DOHH2 (cell line): ENCODE measurements at regions not wholly inside any gene's neighbourhood (a gene's known extent, or its start where the extent isn't known, plus 50 kb on each side); places are given as distances from the start of the nearest gene placed in this dataset.

ENCODE experiments used
- H3F3A ChIP-seq: fragments of 200-600 bp; sonication (generic), shearing (Covaris generic); 2 replicates; pipeline ENCODE4 v1.6.0; 2016; ENCODE audit warnings: antibody characterized with exemption, mild to moderate bottlenecking; ENCODE audit not compliant: control insufficient read depth, insufficient read depth
- H3K27ac ChIP-seq: fragments of 200-600 bp; sonication (generic); 2 replicates; pipeline ENCODE4 v1.5.1; 2014; ENCODE audit warnings: low read depth, mild to moderate bottlenecking, low read length, moderate library complexity
- H3K27me3 ChIP-seq: fragments of 200-600 bp; sonication (generic); 2 replicates; pipeline ENCODE4 v1.6.1; 2014; ENCODE audit warnings: mild to moderate bottlenecking, low read length, mixed read lengths; ENCODE audit not compliant: control insufficient read depth
- H3K36me3 ChIP-seq: fragments of 200-600 bp; sonication (generic); 2 replicates; pipeline ENCODE4 v1.6.1; 2014; ENCODE audit warnings: mild to moderate bottlenecking, low read length, moderate library complexity, mixed read lengths; ENCODE audit not compliant: control insufficient read depth
- H3K4me1 ChIP-seq: fragments of 200-600 bp; sonication (generic); 2 replicates; pipeline ENCODE4 v1.6.1; 2014; ENCODE audit warnings: mild to moderate bottlenecking, low read length, mixed read lengths; ENCODE audit not compliant: control insufficient read depth
- H3K4me2 ChIP-seq: fragments of 200-600 bp; sonication (generic); 2 replicates; pipeline ENCODE4 v1.6.0; 2014; ENCODE audit warnings: mild to moderate bottlenecking, low read length, moderate library complexity
- H3K4me3 ChIP-seq: fragments of 200-600 bp; sonication (generic); 2 replicates; pipeline ENCODE4 v1.5.1; 2014; ENCODE audit warnings: mild to moderate bottlenecking, low read length, mixed read lengths
- H3K79me2 ChIP-seq: fragments of 200-600 bp; sonication (generic); 2 replicates; pipeline ENCODE4 v1.6.1; 2014; ENCODE audit warnings: mild to moderate bottlenecking, low read length, mixed read lengths; ENCODE audit not compliant: control insufficient read depth
- H3K9me2 ChIP-seq: fragments of 200-600 bp; sonication (generic); replicated peaks from 2 replicates; pipeline ENCODE4 v1.6.1; 2014; ENCODE audit warnings: mild to moderate bottlenecking, low read length, mixed read lengths; ENCODE audit not compliant: control insufficient read depth
- H3K9me3 ChIP-seq: fragments of 200-600 bp; sonication (generic); 2 replicates; pipeline ENCODE4 v1.6.1; 2014; ENCODE audit warnings: antibody characterized with exemption, low read length, mixed read lengths; ENCODE audit not compliant: control insufficient read depth, insufficient read depth
- H4K20me1 ChIP-seq: fragments of 200-600 bp; sonication (generic); 2 replicates; pipeline ENCODE4 v1.6.0; 2014; ENCODE audit warnings: low read depth, mild to moderate bottlenecking, antibody characterized with exemption, low read length, moderate library complexity; ENCODE audit not compliant: control insufficient read depth, insufficient read depth
- CTCF ChIP-seq: fragments of 200-600 bp; sonication (generic); IDR thresholded peaks from one replicate; pipeline ENCODE4 v1.5.1; 2014; ENCODE audit warnings: antibody characterized with exemption, mild to moderate bottlenecking, low read depth, low read length; ENCODE audit not compliant: poor library complexity, severe bottlenecking
- EZH2phosphoT487 ChIP-seq: fragments of 200-600 bp; sonication (generic); IDR thresholded peaks from 2 replicates; pipeline ENCODE4 v1.6.1; 2017; ENCODE audit warnings: borderline replicate concordance, mild to moderate bottlenecking, antibody characterized with exemption, low read length, moderate library complexity, mixed read lengths

- H3F3A ChIP-seq: no peaks in the 10 kb centered on the region
- no peak overlapping the region for H3K27ac ChIP-seq
- no peaks in the 10 kb centered on the region for H3K27me3 ChIP-seq
- H3K4me3 ChIP-seq: no peak overlapping the region
- H3K36me3 ChIP-seq: no peaks in the 10 kb centered on the region
- H3K4me1 ChIP-seq: no peaks in the 10 kb centered on the region
- no peak overlapping the region for H3K4me2 ChIP-seq
- no peak for TF ChIP-seq CTCF
- no peak for TF ChIP-seq EZH2phosphoT487
- H3K9me2 ChIP-seq: no peaks in the 10 kb centered on the region
- no peaks in the 10 kb centered on the region for H3K79me2 ChIP-seq
- no peaks in the 10 kb centered on the region for H3K9me3 ChIP-seq
- no peaks in the 10 kb centered on the region for H4K20me1 ChIP-seq
Measured at GRCh38 chr18:22272242-22272641, 102.9 kb downstream of the GATA6 start.

- Histone ChIP-seq H3K27ac (no peak overlapping the region), H3K27me3 (no peaks in the 10 kb centered on the region), H3K9me3 (no peaks in the 10 kb centered on the region), H3K36me3 (no peaks in the 10 kb centered on the region), H4K20me1 (no peaks in the 10 kb centered on the region), H3K4me2 (no peak overlapping the region), H3K4me1 (no peaks in the 10 kb centered on the region), H3F3A (no peaks in the 10 kb centered on the region), H3K9me2 (no peaks in the 10 kb centered on the region), H3K79me2 (no peaks in the 10 kb centered on the region), H3K4me3 (no peak overlapping the region)
- TF ChIP-seq CTCF: no peak
Measured at GRCh38 chr18:22271030-22271429, 101.6 kb downstream of the GATA6 start.

- Histone ChIP-seq H4K20me1 (no peaks in the 10 kb centered on the region), H3K9me2 (no peaks in the 10 kb centered on the region), H3F3A (no peaks in the 10 kb centered on the region), H3K27ac (no peak overlapping the region), H3K36me3 (no peaks in the 10 kb centered on the region), H3K79me2 (no peaks in the 10 kb centered on the region), H3K4me1 (no peaks in the 10 kb centered on the region), H3K9me3 (no peaks in the 10 kb centered on the region), H3K4me3 (no peak overlapping the region), H3K4me2 (no peak overlapping the region), H3K27me3 (no peaks in the 10 kb centered on the region)
- TF ChIP-seq CTCF (no peak), EZH2phosphoT487 (no peak)
Measured at GRCh38 chr18:22268641-22269128, 99.3 kb downstream of the GATA6 start.

- Histone ChIP-seq H3K9me3 (no peaks in the 10 kb centered on the region), H3K27me3 (no peaks in the 10 kb centered on the region), H3K4me1 (no peaks in the 10 kb centered on the region), H3K79me2 (no peaks in the 10 kb centered on the region), H3K4me3 (no peak overlapping the region), H3K36me3 (no peaks in the 10 kb centered on the region), H3K9me2 (no peaks in the 10 kb centered on the region), H3K4me2 (no peak overlapping the region), H3K27ac (no peak overlapping the region), H3F3A (no peaks in the 10 kb centered on the region), H4K20me1 (no peaks in the 10 kb centered on the region)
- TF ChIP-seq EZH2phosphoT487 (no peak), CTCF (no peak)
Measured at GRCh38 chr18:22267697-22268096, 98.3 kb downstream of the GATA6 start.
